Stomach (tissue), 4 donors: ENCODE measurements at regions not wholly inside any gene's neighbourhood (a gene's known extent, or its start where the extent isn't known, plus 50 kb on each side); places are given as distances from the start of the nearest gene placed in this dataset.

Experiments used
- EP300 ChIP-seq: sonication (generic); formaldehyde crosslinking; IDR thresholded peaks from one replicate; pipeline ENCODE4 v1.6.1; 2017; ENCODE audit warnings: antibody characterized with exemption
- POLR2A ChIP-seq, 4 donors: fragments of 450-650 bp; IDR thresholded peaks; one replicate each; pipeline ENCODE4 v1.6.1; 2016; ENCODE audit warnings: antibody characterized with exemption in 4 of 4, control low read depth in 2 of 4, mild to moderate bottlenecking in 1 of 4, moderate library complexity in 1 of 4
- POLR2AphosphoS5 ChIP-seq, 3 donors: sonication (generic); formaldehyde crosslinking; IDR thresholded peaks; one replicate each; pipeline ENCODE4 v1.6.1; 2016; ENCODE audit warnings: antibody characterized with exemption in 3 of 3
- TF ChIP-seq, protein P1 (sequence below), 7 experiments: fragments of 450-650 bp in 4 of 7; fragments of 200-600 bp in 3 of 7; sonication (generic) in 3 of 7; IDR thresholded peaks; one replicate each; pipeline ENCODE4 v1.5.1; 2016 to 2019; ENCODE audit warnings: antibody characterized with exemption in 7 of 7, control low read depth in 2 of 7, mild to moderate bottlenecking in 1 of 7

DNA sequence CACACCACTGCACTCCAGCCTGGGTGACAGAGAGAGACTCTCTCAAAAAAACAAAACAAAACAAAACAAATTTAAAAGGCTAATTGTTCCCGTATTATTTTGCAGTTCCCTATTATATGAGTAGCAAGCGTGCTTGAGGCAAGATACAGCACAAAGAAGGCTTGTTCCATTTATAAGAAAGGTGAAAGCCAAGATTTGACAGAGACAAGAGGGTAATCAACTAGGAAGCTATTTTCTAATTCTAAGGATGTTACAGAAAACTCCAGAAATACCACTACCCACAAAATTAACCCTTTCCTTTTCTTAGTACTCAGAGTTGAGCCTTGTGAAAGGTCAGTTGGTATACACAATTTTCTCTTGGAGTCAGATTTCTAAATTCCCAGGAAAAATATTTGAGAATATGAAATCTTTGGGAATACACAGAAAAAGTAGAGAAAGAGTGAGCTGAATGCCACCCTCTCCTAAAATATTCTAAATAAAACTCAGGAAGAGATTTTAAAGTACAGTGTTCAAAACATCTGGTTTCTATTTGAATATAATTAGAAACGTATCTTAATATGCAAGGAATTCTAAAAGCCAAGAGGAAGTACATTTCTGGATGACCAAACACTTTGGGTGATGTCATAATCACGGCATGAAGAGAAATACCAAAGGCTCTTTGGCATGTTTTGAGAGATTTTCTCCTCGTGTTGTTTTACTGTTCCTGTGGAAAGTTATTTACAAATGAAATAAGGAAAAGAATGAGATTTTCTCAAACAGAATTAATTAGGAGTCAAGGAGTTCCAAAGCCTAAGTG lies 63.0 kb upstream of the FLT1 start:
- TF ChIP-seq, protein P1, sequence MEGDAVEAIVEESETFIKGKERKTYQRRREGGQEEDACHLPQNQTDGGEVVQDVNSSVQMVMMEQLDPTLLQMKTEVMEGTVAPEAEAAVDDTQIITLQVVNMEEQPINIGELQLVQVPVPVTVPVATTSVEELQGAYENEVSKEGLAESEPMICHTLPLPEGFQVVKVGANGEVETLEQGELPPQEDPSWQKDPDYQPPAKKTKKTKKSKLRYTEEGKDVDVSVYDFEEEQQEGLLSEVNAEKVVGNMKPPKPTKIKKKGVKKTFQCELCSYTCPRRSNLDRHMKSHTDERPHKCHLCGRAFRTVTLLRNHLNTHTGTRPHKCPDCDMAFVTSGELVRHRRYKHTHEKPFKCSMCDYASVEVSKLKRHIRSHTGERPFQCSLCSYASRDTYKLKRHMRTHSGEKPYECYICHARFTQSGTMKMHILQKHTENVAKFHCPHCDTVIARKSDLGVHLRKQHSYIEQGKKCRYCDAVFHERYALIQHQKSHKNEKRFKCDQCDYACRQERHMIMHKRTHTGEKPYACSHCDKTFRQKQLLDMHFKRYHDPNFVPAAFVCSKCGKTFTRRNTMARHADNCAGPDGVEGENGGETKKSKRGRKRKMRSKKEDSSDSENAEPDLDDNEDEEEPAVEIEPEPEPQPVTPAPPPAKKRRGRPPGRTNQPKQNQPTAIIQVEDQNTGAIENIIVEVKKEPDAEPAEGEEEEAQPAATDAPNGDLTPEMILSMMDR (IDR thresholded peaks at IDR 0.05): no peak
- no peak for TF ChIP-seq POLR2AphosphoS5 (IDR thresholded peaks at IDR 0.05)
- TF ChIP-seq POLR2A (IDR thresholded peaks at IDR 0.05): no peak
- no peak for TF ChIP-seq EP300
